CD14-positive monocyte (primary cell): ENCODE measurements at regions not wholly inside any gene's neighbourhood (a gene's known extent, or its start where the extent isn't known, plus 50 kb on each side); places are given as distances from the start of the nearest gene placed in this dataset.

Experiments
- DNase-seq, 3 donors: peaks; one replicate each; pipeline ENCODE4 v3.0.0-alpha.2; 2011 to 2022
- H2AFZ ChIP-seq: 2 replicates; pipeline ENCODE4 v1.6.0; 2012; ENCODE audit warnings: mild to moderate bottlenecking, low read depth, low read length, inconsistent platforms; ENCODE audit not compliant: insufficient read depth, poor library complexity, severe bottlenecking
- H3K27ac ChIP-seq, 2 donors: 1 replicate in 1 of 2; 2 replicates in 1 of 2; pipeline ENCODE4 v1.5.1; 2012 to 2013; ENCODE audit warnings: low read length in 2 of 2, control low read depth in 1 of 2, inconsistent platforms in 1 of 2, low read depth in 1 of 2, mild to moderate bottlenecking in 1 of 2
- H3K27me3 ChIP-seq, 2 donors: one replicate each; pipeline versions ENCODE4 v1.6.0 to v1.6.1; 2011 to 2013; ENCODE audit warnings: low read length in 2 of 2; ENCODE audit not compliant: control insufficient read depth in 2 of 2, insufficient read depth in 2 of 2
- H3K36me3 ChIP-seq, 2 donors: replicated peaks in 1 of 2; 1 replicate in 1 of 2; 2 replicates in 1 of 2; pipeline versions ENCODE4 v1.5.1 to v1.6.1; 2012 to 2013; ENCODE audit warnings: low read length in 2 of 2, control low read depth in 1 of 2, inconsistent platforms in 1 of 2, mild to moderate bottlenecking in 1 of 2; ENCODE audit not compliant: insufficient read depth in 2 of 2, control insufficient read depth in 1 of 2
- H3K4me1 ChIP-seq, 2 donors: 1 replicate in 1 of 2; 2 replicates in 1 of 2; pipeline versions ENCODE4 v1.5.1 to v1.6.1; 2012 to 2013; ENCODE audit warnings: low read length in 2 of 2, control low read depth in 1 of 2, inconsistent platforms in 1 of 2, mild to moderate bottlenecking in 1 of 2, moderate library complexity in 1 of 2; ENCODE audit not compliant: insufficient read depth in 2 of 2, control insufficient read depth in 1 of 2
- H3K4me2 ChIP-seq: replicated peaks from 2 replicates; pipeline ENCODE3; 2012; ENCODE audit warnings: low read length, moderate library complexity, mild to moderate bottlenecking; ENCODE audit not compliant: poor library complexity, severe bottlenecking; ENCODE audit errors: extremely low read depth
- H3K4me3 ChIP-seq, 3 experiments: fragments of 200-600 bp in 1 of 3; sonication (generic) in 1 of 3; replicated peaks in 1 of 3; 1 replicate in 2 of 3; 2 replicates in 1 of 3; pipeline ENCODE4 v1.5.1; 2011 to 2013; ENCODE audit warnings: low read length in 3 of 3, mild to moderate bottlenecking in 3 of 3, control low read depth in 2 of 3, low read depth in 2 of 3, inconsistent platforms in 1 of 3, moderate library complexity in 1 of 3
- H3K79me2 ChIP-seq: 2 replicates; pipeline ENCODE4 v1.6.0; 2012; ENCODE audit warnings: mild to moderate bottlenecking, control low read depth, inconsistent platforms, low read length, moderate library complexity; ENCODE audit not compliant: insufficient read depth
- H3K9ac ChIP-seq: 2 replicates; pipeline ENCODE4 v1.6.0; 2017; ENCODE audit warnings: low read length, mild to moderate bottlenecking; ENCODE audit not compliant: insufficient read depth, poor library complexity, severe bottlenecking
- H3K9me3 ChIP-seq, 2 donors: replicated peaks in 1 of 2; 1 replicate in 1 of 2; 2 replicates in 1 of 2; pipeline versions ENCODE4 v1.5.1 to v1.6.1; 2012 to 2013; ENCODE audit warnings: low read length in 2 of 2, control low read depth in 1 of 2; ENCODE audit not compliant: control insufficient read depth in 1 of 2, insufficient read depth in 1 of 2
- H4K20me1 ChIP-seq: 2 replicates; pipeline ENCODE4 v1.6.0; 2012; ENCODE audit warnings: mild to moderate bottlenecking, low read length, control low read depth, moderate library complexity; ENCODE audit not compliant: insufficient read depth
- H3K27ac Mint-ChIP-seq, 7 donors: one replicate each; pipeline ENCODE4 v1.8.0; 2020; ENCODE audit warnings: mild to moderate bottlenecking in 7 of 7, mixed read lengths in 7 of 7, moderate library complexity in 6 of 7, inconsistent platforms in 2 of 7
- H3K27me3 Mint-ChIP-seq, 3 donors: one replicate each; pipeline ENCODE4 v1.8.0; 2021 to 2022; ENCODE audit warnings: low read depth in 3 of 3, mild to moderate bottlenecking in 3 of 3, mixed read lengths in 3 of 3, moderate library complexity in 3 of 3, inconsistent platforms in 1 of 3
- H3K36me3 Mint-ChIP-seq, 2 donors: one replicate each; pipeline ENCODE4 v1.8.0; 2020; ENCODE audit warnings: mixed read lengths in 2 of 2, inconsistent platforms in 1 of 2, mild to moderate bottlenecking in 1 of 2
- H3K4me1 Mint-ChIP-seq: one replicate; pipeline ENCODE4 v1.8.0; 2020; ENCODE audit warnings: mild to moderate bottlenecking, mixed read lengths
- H3K4me3 Mint-ChIP-seq, 2 donors: one replicate each; pipeline ENCODE4 v1.8.0; 2020; ENCODE audit warnings: mild to moderate bottlenecking in 2 of 2, mixed read lengths in 2 of 2, moderate library complexity in 1 of 2
- H3K9me3 Mint-ChIP-seq, 7 donors: one replicate each; pipeline ENCODE4 v1.8.0; 2020 to 2022; ENCODE audit warnings: mixed read lengths in 7 of 7, mild to moderate bottlenecking in 6 of 7, moderate library complexity in 6 of 7, inconsistent platforms in 2 of 7
- WGBS: methylation state at CpG from one replicate; pipeline ENCODE4 v1.1.5; 2013; ENCODE audit warnings: missing lambda C conversion rate; ENCODE audit not compliant: insufficient coverage; 5-methylcytosine and 5-hydroxymethylcytosine counted together
- intact Hi-C, 2 donors: fragments of 100-400 bp; cut with micrococcal nuclease; formaldehyde crosslinking; loops; one replicate each; pipeline versions ENCODE4 v1.15.0 to v1.15.1; 2023
- TF ChIP-seq, protein P1 (sequence below): fragments of 200-600 bp; IDR thresholded peaks from one replicate; pipeline ENCODE4 v1.8.0; 2022; ENCODE audit warnings: antibody characterized with exemption, mild to moderate bottlenecking

DNA sequence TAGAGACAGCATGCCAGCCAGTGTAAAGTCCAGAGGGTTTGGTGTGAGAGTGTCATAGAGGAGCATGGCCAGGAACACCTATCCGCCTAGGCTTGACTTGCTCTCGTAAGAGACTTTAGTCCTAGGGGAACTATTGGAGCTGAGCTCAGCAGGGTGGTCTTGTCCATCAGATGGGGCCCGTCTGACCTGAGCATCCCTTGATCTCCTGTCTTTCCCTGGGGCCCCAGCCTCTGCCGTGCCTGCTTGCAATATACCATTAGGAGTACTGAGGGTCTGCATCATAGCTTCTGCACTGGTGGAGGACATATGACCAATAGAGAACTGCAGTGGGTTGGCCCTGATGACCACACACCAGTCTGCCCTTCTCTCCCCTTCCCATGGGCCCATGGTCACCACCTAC is 251.0 kb downstream of the TUSC1 start:
- Mint-ChIP-seq H3K4me3 (no peak overlapping the region), H3K27me3 (peaks cover 0 to 2% (median 0%) of the 10 kb centered on the region in 3 donors), H3K9me3 (peaks cover 0 to 14% (median 8%) of the 10 kb centered on the region in 7 donors), H3K4me1 (no peaks in the 10 kb centered on the region), H3K27ac (no peak overlapping the region), H3K36me3 (no peaks in the 10 kb centered on the region)
- H3K4me2 ChIP-seq, result no peak overlapping the region
- no peaks in the 10 kb centered on the region for H4K20me1 ChIP-seq
- H2AFZ ChIP-seq, result no peak overlapping the region
- no peaks in the 10 kb centered on the region for H3K79me2 ChIP-seq
- no peaks in the 10 kb centered on the region for H3K27me3 ChIP-seq
- H3K36me3 ChIP-seq, result no peaks in the 10 kb centered on the region
- no peak overlapping the region for H3K4me3 ChIP-seq
- H3K4me1 ChIP-seq, result no peaks in the 10 kb centered on the region
- 77% methylated on average over 3 of the region's 4 CpGs for WGBS
- TF ChIP-seq, protein P1, sequence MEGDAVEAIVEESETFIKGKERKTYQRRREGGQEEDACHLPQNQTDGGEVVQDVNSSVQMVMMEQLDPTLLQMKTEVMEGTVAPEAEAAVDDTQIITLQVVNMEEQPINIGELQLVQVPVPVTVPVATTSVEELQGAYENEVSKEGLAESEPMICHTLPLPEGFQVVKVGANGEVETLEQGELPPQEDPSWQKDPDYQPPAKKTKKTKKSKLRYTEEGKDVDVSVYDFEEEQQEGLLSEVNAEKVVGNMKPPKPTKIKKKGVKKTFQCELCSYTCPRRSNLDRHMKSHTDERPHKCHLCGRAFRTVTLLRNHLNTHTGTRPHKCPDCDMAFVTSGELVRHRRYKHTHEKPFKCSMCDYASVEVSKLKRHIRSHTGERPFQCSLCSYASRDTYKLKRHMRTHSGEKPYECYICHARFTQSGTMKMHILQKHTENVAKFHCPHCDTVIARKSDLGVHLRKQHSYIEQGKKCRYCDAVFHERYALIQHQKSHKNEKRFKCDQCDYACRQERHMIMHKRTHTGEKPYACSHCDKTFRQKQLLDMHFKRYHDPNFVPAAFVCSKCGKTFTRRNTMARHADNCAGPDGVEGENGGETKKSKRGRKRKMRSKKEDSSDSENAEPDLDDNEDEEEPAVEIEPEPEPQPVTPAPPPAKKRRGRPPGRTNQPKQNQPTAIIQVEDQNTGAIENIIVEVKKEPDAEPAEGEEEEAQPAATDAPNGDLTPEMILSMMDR, result no peak
- DNase-seq, result no peak
- H3K27ac ChIP-seq, result no peak overlapping the region
- H3K9me3 ChIP-seq, result peaks cover 0 to 18% of the 10 kb centered on the region in 2 donors
- H3K9ac ChIP-seq, result no peak overlapping the region
- intact Hi-C loops, result no loop called here

- Histone ChIP-seq H3K4me1 (no peaks in the 10 kb centered on the region), H3K4me2 (no peak overlapping the region), H3K79me2 (no peaks in the 10 kb centered on the region), H4K20me1 (no peaks in the 10 kb centered on the region), H2AFZ (no peak overlapping the region), H3K27ac (no peak overlapping the region), H3K36me3 (no peaks in the 10 kb centered on the region), H3K9me3 (peaks cover 0 to 4% of the 10 kb centered on the region in 2 donors), H3K27me3 (no peaks in the 10 kb centered on the region), H3K9ac (no peak overlapping the region), H3K4me3 (no peak overlapping the region)
- no CpG with 5 or more reads among the region's 1 CpG for WGBS
- DNase-seq, result no peak
- peaks cover 0 to 5% (median 2%) of the 10 kb centered on the region in 7 donors for H3K9me3 Mint-ChIP-seq
- no peak overlapping the region for H3K4me3 Mint-ChIP-seq
- H3K36me3 Mint-ChIP-seq, result no peaks in the 10 kb centered on the region
- peaks cover 0 to 2% (median 0%) of the 10 kb centered on the region in 3 donors for H3K27me3 Mint-ChIP-seq
- intact Hi-C loops, result no loop called here
- H3K4me1 Mint-ChIP-seq, result no peaks in the 10 kb centered on the region
- TF ChIP-seq, protein P1, result no peak
- H3K27ac Mint-ChIP-seq, result no peak overlapping the region
Measured at GRCh38 chr9:25421560-25421959, 256.7 kb downstream of the TUSC1 start.
